Ishikawa (cell line): ENCODE measurements at regions not wholly inside any gene's neighbourhood (a gene's known extent, or its start where the extent isn't known, plus 50 kb on each side); places are given as distances from the start of the nearest gene placed in this dataset.

Experiments used
- CEBPB ChIP-seq: IDR thresholded peaks from 2 replicates; pipeline ENCODE4 v1.6.1; 2012
- CREB1 ChIP-seq: IDR thresholded peaks from 2 replicates; pipeline ENCODE4 v1.6.1; 2012; ENCODE audit warnings: low read depth
- EGR1 ChIP-seq: IDR thresholded peaks from 2 replicates; pipeline ENCODE4 v1.6.1; 2012
- EP300 ChIP-seq: IDR thresholded peaks from 2 replicates; pipeline ENCODE4 v1.6.1; 2012; ENCODE audit warnings: borderline replicate concordance
- FOXM1 ChIP-seq: IDR thresholded peaks from 2 replicates; pipeline ENCODE4 v1.6.1; 2012; ENCODE audit warnings: low read depth, borderline replicate concordance
- NFIC ChIP-seq: IDR thresholded peaks from 2 replicates; pipeline ENCODE4 v1.6.1; 2012
- RAD21 ChIP-seq: IDR thresholded peaks from 2 replicates; pipeline ENCODE4 v1.6.1; 2012; ENCODE audit warnings: low read depth
- TAF1 ChIP-seq: IDR thresholded peaks from 2 replicates; pipeline ENCODE4 v1.6.1; 2012; ENCODE audit warnings: low read depth, mild to moderate bottlenecking
- TCF12 ChIP-seq: IDR thresholded peaks from 2 replicates; pipeline ENCODE4 v1.6.1; 2012; ENCODE audit warnings: low read depth
- TEAD4 ChIP-seq: IDR thresholded peaks from 2 replicates; pipeline ENCODE4 v1.6.1; 2012
- YY1 ChIP-seq: IDR thresholded peaks from 2 replicates; pipeline ENCODE4 v1.6.1; 2012; ENCODE audit warnings: low read depth
- ZBTB7A ChIP-seq: IDR thresholded peaks from 2 replicates; pipeline ENCODE4 v1.6.1; 2012; ENCODE audit warnings: low read depth
- TF ChIP-seq, protein P1 (sequence below): IDR thresholded peaks from 2 replicates; pipeline ENCODE4 v1.6.1; 2012; ENCODE audit warnings: low read depth, mild to moderate bottlenecking
- TF ChIP-seq, protein P2 (sequence below): IDR thresholded peaks from 2 replicates; pipeline ENCODE4 v1.6.1; 2012
- TF ChIP-seq, protein P3 (sequence below): IDR thresholded peaks from 2 replicates; pipeline ENCODE4 v1.6.1; 2012

DNA sequence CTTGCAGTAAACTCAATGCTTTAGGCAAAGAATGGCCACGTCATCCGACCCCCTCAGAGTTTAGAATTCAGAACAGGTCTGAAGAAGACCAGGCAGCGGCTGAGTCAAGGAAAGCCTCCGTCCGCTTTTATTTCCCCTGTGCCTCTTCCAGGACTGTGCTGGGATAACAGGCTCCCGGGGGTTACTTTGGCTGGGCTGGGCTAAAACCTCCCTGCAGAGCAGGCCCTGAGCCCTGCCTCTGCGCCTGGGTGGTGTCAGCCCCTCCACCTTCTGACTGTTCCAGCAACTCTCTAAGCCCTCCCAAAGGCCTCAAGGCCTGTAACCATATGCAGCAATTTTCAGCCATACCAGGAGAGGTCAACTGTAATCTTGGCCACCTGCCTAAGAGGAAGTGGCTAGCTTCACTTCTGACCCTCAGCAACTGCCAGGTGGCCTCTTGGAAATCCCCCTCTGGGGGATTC, 166.5 kb downstream of the RPIA start:
- TF ChIP-seq, protein P1, sequence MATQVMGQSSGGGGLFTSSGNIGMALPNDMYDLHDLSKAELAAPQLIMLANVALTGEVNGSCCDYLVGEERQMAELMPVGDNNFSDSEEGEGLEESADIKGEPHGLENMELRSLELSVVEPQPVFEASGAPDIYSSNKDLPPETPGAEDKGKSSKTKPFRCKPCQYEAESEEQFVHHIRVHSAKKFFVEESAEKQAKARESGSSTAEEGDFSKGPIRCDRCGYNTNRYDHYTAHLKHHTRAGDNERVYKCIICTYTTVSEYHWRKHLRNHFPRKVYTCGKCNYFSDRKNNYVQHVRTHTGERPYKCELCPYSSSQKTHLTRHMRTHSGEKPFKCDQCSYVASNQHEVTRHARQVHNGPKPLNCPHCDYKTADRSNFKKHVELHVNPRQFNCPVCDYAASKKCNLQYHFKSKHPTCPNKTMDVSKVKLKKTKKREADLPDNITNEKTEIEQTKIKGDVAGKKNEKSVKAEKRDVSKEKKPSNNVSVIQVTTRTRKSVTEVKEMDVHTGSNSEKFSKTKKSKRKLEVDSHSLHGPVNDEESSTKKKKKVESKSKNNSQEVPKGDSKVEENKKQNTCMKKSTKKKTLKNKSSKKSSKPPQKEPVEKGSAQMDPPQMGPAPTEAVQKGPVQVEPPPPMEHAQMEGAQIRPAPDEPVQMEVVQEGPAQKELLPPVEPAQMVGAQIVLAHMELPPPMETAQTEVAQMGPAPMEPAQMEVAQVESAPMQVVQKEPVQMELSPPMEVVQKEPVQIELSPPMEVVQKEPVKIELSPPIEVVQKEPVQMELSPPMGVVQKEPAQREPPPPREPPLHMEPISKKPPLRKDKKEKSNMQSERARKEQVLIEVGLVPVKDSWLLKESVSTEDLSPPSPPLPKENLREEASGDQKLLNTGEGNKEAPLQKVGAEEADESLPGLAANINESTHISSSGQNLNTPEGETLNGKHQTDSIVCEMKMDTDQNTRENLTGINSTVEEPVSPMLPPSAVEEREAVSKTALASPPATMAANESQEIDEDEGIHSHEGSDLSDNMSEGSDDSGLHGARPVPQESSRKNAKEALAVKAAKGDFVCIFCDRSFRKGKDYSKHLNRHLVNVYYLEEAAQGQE: no peak
- TF ChIP-seq TEAD4 (no peak), ZBTB7A (no peak), NFIC (no peak), EP300 (no peak), FOXM1 (no peak), YY1 (no peak), RAD21 (no peak), TCF12 (no peak), EGR1 (no peak), CEBPB (no peak), CREB1 (no peak)
- TF ChIP-seq, protein P2, sequence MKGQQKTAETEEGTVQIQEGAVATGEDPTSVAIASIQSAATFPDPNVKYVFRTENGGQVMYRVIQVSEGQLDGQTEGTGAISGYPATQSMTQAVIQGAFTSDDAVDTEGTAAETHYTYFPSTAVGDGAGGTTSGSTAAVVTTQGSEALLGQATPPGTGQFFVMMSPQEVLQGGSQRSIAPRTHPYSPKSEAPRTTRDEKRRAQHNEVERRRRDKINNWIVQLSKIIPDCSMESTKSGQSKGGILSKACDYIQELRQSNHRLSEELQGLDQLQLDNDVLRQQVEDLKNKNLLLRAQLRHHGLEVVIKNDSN: no peak

DNA sequence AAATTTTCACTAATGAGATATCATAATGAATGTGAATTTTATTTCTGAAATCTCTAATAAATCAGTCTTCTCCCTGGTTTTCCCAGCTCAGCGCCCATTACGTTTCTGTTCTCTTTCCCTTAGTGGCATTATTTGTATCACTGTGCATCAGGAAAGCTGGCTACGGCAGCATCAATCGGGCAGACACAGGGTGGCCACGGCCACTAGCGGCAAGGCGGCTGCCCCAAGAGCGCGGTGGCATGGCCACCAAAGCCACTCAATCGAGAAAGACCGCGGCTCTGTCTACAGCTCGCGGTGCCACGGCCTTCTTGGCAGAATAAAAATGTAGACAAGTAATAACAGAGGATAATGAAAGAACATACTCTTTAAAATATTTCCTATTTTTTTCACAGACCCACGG, 168.0 kb downstream of the RPIA start:
- TF ChIP-seq CREB1 (no peak), NFIC (no peak), EGR1 (no peak), YY1 (no peak), TCF12 (no peak), EP300 (no peak), CEBPB (no peak), TEAD4 (no peak), TAF1 (no peak), ZBTB7A (no peak), RAD21 (no peak), FOXM1 (no peak)
- TF ChIP-seq, protein P3, sequence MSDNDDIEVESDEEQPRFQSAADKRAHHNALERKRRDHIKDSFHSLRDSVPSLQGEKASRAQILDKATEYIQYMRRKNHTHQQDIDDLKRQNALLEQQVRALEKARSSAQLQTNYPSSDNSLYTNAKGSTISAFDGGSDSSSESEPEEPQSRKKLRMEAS: no peak
- TF ChIP-seq, protein P2: no peak
- TF ChIP-seq, protein P1: no peak

DNA sequence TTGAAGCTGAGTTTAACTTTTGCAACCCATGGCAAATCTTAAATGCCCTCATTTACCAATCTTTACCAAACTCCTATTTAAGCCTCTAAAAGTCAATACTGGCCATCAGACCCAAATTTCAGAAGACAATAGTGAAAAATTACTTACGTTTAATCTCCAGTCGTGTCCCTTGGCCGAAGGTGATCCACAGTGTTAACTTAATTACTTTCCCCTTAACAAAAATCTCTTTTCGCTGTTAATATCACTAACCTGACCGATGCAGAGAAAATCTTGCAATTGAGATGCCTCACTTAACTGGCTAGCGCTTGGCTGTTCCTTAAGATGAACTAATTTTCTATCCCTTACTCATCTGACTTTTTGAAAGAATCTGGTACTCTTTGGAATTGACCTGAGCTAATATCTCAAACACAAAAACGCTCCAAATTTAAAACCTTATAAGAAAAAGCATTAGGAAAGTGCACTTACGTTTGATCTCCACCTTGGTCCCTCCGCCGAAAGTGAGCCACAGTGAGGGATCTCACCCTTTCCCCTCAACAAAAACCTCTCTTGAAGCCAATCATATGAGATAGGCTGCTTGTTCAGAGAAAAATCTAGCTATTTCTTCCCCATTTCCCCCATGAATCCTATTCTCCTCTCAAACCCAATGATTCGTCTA, 169.1 kb downstream of the RPIA start:
- TF ChIP-seq CREB1 (no peak), ZBTB7A (no peak), NFIC (no peak)

DNA sequence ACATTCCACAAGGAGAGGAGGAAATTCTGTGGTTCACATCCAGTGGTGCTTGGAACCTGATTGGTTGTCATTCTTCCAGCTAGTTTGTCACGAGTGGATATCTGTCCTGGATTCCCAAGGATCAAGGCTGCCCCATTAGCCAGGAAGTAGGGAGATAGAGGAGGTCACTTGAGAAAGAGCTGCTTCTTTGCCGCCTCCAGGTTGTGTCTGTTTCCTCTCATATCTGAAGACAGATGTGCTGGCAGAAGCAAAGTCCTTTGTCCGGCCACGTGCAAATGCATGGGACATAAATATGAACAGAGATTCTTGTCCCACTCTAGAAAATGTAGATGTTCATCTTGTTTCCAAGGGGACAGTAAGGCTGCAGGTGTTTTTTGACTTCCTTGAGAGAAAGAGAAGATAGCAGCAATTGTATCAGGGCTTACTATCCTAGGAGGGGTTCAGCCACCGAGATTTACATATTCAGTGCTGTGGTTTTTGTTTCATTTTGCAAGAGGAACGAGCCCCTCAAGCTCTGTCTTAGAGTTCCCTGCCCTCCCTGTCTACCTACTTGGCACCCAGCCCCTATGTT, 174.4 kb downstream of the RPIA start:
- TF ChIP-seq TEAD4 (no peak), NFIC (no peak), TCF12 (no peak), RAD21 (no peak), EP300 (no peak), CREB1 (no peak)
- TF ChIP-seq, protein P1: no peak

DNA sequence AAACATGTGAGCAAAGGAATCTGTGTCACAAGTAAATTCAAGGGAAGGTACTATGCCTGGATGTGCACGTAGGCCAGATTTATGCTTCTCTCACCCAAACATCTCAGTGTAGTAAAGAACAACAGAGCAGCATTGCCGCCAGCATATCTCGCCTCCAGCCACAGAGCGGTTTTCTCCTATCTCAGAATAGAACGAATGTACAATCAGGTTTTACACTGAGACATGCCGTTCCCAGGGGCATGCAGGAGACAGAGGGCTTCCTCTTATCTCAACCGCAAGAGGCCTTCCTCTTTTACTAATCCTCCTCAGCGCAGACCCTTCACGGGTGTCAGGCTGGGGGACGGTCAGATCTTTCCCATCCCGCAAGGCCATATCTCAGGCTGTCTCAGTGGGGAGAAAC, 175.3 kb downstream of the RPIA start:
- TF ChIP-seq EP300: no peak
- no peak for TF ChIP-seq TCF12
- TF ChIP-seq, protein P3: no peak
- no peak for TF ChIP-seq NFIC
- no peak for TF ChIP-seq CREB1
- no peak for TF ChIP-seq TAF1
- TF ChIP-seq ZBTB7A: no peak
- no peak for TF ChIP-seq EGR1
- TF ChIP-seq, protein P2: no peak
- TF ChIP-seq FOXM1: no peak
